ENCODE measurements at regions not wholly inside any gene's neighbourhood (a gene's known extent, or its start where the extent isn't known, plus 50 kb on each side); places are given as distances from the start of the nearest gene placed in this dataset.

- Mint-ChIP-seq H3K27ac (no peak overlapping the region), H3K27me3 (ENCODE audit: low read depth in 3 of 3) (no peaks in the 10 kb centered on the region), H3K9me3 (peaks cover 0 to 2% (median 0%) of the 10 kb centered on the region in 7 donors), H3K4me3 (no peak overlapping the region), H3K36me3 (no peaks in the 10 kb centered on the region), H3K4me1 (no peaks in the 10 kb centered on the region)
- Histone ChIP-seq H4K20me1 (ENCODE audit: insufficient read depth, low read length) (no peaks in the 10 kb centered on the region), H3K4me1 (ENCODE audit: control insufficient read depth in 1 of 2, insufficient read depth in 2 of 2, low read length in 2 of 2) (no peaks in the 10 kb centered on the region), H3K9ac (ENCODE audit: insufficient read depth, low read length, poor library complexity, severe bottlenecking) (no peak overlapping the region), H3K4me3 (replicated peaks in 1 of 3; ENCODE audit: low read depth in 2 of 3, low read length in 3 of 3) (no peak overlapping the region), H3K4me2 (replicated peaks; ENCODE audit: extremely low read depth, low read length, poor library complexity, severe bottlenecking) (no peak overlapping the region), H3K27ac (ENCODE audit: low read depth in 1 of 2, low read length in 2 of 2) (no peak overlapping the region), H3K9me3 (replicated peaks in 1 of 2; ENCODE audit: control insufficient read depth in 1 of 2, insufficient read depth in 1 of 2, low read length in 2 of 2) (no peaks in the 10 kb centered on the region), H3K36me3 (replicated peaks in 1 of 2; ENCODE audit: control insufficient read depth in 1 of 2, insufficient read depth in 2 of 2, low read length in 2 of 2) (no peaks in the 10 kb centered on the region), H3K27me3 (ENCODE audit: control insufficient read depth in 2 of 2, insufficient read depth in 2 of 2, low read length in 2 of 2) (no peaks in the 10 kb centered on the region), H2AFZ (ENCODE audit: insufficient read depth, low read depth, low read length, poor library complexity, severe bottlenecking) (no peak overlapping the region), H3K79me2 (ENCODE audit: insufficient read depth, low read length) (no peaks in the 10 kb centered on the region)
- no peak for DNase-seq
- WGBS (ENCODE audit: insufficient coverage) = 92% methylated on average over 2 of the region's 2 CpGs
- TF ChIP-seq, protein P1, sequence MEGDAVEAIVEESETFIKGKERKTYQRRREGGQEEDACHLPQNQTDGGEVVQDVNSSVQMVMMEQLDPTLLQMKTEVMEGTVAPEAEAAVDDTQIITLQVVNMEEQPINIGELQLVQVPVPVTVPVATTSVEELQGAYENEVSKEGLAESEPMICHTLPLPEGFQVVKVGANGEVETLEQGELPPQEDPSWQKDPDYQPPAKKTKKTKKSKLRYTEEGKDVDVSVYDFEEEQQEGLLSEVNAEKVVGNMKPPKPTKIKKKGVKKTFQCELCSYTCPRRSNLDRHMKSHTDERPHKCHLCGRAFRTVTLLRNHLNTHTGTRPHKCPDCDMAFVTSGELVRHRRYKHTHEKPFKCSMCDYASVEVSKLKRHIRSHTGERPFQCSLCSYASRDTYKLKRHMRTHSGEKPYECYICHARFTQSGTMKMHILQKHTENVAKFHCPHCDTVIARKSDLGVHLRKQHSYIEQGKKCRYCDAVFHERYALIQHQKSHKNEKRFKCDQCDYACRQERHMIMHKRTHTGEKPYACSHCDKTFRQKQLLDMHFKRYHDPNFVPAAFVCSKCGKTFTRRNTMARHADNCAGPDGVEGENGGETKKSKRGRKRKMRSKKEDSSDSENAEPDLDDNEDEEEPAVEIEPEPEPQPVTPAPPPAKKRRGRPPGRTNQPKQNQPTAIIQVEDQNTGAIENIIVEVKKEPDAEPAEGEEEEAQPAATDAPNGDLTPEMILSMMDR (IDR thresholded peaks at IDR 0.05) = no peak
- intact Hi-C loops (cut with micrococcal nuclease) = no loop called here
Observed at GRCh38 chr6:128663238-128663637, 142.8 kb upstream of the PTPRK start.

DNA sequence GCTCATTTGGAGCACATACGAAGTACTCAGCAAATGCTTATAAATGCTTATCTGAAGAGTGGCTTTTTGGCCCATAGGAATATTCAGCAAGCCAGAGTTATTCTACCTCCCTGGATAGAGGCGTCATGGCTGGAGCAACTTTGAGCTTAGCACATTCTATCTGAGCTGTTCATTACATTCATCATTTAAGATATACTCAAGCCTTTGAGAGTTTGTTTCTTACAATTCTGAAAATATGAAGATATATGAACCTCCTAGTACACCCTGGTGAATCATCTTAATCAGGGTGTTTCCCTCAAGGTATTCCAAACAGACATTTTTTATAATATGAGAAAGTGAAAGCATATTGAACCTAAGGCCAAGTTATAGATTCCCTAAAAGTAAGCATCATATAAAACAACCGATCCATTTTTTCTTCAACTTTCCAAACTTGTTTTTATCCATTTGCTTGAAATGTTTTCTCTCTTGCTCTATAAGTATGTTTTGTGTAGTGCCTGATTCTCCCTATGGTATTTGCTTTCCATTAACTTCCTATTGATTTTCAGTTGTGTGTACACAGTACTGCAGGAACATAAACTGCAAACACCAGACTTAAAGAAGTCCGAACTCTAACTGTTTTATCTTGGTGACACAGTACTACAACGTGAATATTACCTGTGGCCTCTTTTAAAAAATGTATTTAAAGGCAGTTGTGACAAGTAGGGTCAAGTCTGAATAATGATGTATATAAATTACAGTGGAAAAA, 139.7 kb upstream of the PTPRK start:
- Histone ChIP-seq H4K20me1 (ENCODE audit: insufficient read depth, low read length) (no peaks in the 10 kb centered on the region), H3K9me3 (replicated peaks in 1 of 2; ENCODE audit: control insufficient read depth in 1 of 2, insufficient read depth in 1 of 2, low read length in 2 of 2) (no peaks in the 10 kb centered on the region), H3K4me1 (ENCODE audit: control insufficient read depth in 1 of 2, insufficient read depth in 2 of 2, low read length in 2 of 2) (no peaks in the 10 kb centered on the region), H3K4me3 (replicated peaks in 1 of 3; ENCODE audit: low read depth in 2 of 3, low read length in 3 of 3) (no peak overlapping the region), H3K27ac (ENCODE audit: low read depth in 1 of 2, low read length in 2 of 2) (no peak overlapping the region), H3K36me3 (replicated peaks in 1 of 2; ENCODE audit: control insufficient read depth in 1 of 2, insufficient read depth in 2 of 2, low read length in 2 of 2) (no peaks in the 10 kb centered on the region), H3K79me2 (ENCODE audit: insufficient read depth, low read length) (no peaks in the 10 kb centered on the region), H3K4me2 (replicated peaks; ENCODE audit: extremely low read depth, low read length, poor library complexity, severe bottlenecking) (no peak overlapping the region), H3K27me3 (ENCODE audit: control insufficient read depth in 2 of 2, insufficient read depth in 2 of 2, low read length in 2 of 2) (no peaks in the 10 kb centered on the region), H2AFZ (ENCODE audit: insufficient read depth, low read depth, low read length, poor library complexity, severe bottlenecking) (no peak overlapping the region), H3K9ac (ENCODE audit: insufficient read depth, low read length, poor library complexity, severe bottlenecking) (no peak overlapping the region)
- Mint-ChIP-seq H3K4me3 (no peak overlapping the region), H3K27ac (no peak overlapping the region), H3K9me3 (peaks cover 0 to 3% (median 0%) of the 10 kb centered on the region in 7 donors), H3K36me3 (no peaks in the 10 kb centered on the region), H3K4me1 (no peaks in the 10 kb centered on the region), H3K27me3 (ENCODE audit: low read depth in 3 of 3) (no peaks in the 10 kb centered on the region)
- WGBS (ENCODE audit: insufficient coverage) = no CpG with 5 or more reads among the region's 5 CpGs
- intact Hi-C loops (cut with micrococcal nuclease) = no loop called here
- no peak for DNase-seq
- TF ChIP-seq, protein P1 (IDR thresholded peaks at IDR 0.05) = no peak
